Fibroblast of pulmonary artery (primary cell): ENCODE measurements at regions not wholly inside any gene's neighbourhood (a gene's known extent, or its start where the extent isn't known, plus 50 kb on each side); places are given as distances from the start of the nearest gene placed in this dataset.
"Not testable (repeated sequence)": the region's sequence is repeated elsewhere in the genome, so short reads cannot be mapped to it uniquely, and the experiment has no call there.

ENCODE experiments used
- DNase-seq: peaks from one replicate; pipeline ENCODE4 v3.0.0-alpha.2; 2010; ENCODE audit warnings: low read depth
- H3K4me3 ChIP-seq: replicated peaks from 2 replicates; pipeline ENCODE4 v1.5.1; 2011; ENCODE audit warnings: low read depth, mild to moderate bottlenecking, control low read depth, low read length, moderate library complexity
- CTCF ChIP-seq: IDR thresholded peaks from 2 replicates; pipeline ENCODE4 v1.5.1; 2011; ENCODE audit warnings: mild to moderate bottlenecking, control low read depth, low read length, inconsistent platforms; ENCODE audit errors: missing control alignments

GRCh38 chrX:95435198-95435597 lies 1249.4 kb upstream of the DIAPH2 start:
- no peak for TF ChIP-seq CTCF
- DNase-seq = no peak
- H3K4me3 ChIP-seq = no peak overlapping the region

GRCh38 chrX:95441836-95442235 lies 1242.8 kb upstream of the DIAPH2 start:
- no peak overlapping the region for H3K4me3 ChIP-seq
- TF ChIP-seq CTCF = no peak
- DNase-seq = no peak

GRCh38 chrX:95484781-95485180 lies 1199.9 kb upstream of the DIAPH2 start:
- TF ChIP-seq CTCF = no peak
- H3K4me3 ChIP-seq = no peak overlapping the region
- no peak for DNase-seq

- H3K4me3 ChIP-seq = no peak overlapping the region
- DNase-seq = no peak
- TF ChIP-seq CTCF = no peak
Observed at GRCh38 chrX:95505721-95506120, 1178.9 kb upstream of the DIAPH2 start.

GRCh38 chrX:95509474-95509873 lies 1175.2 kb upstream of the DIAPH2 start:
- DNase-seq = no peak
- TF ChIP-seq CTCF = no peak
- H3K4me3 ChIP-seq = no peak overlapping the region

- H3K4me3 ChIP-seq, DNase-seq: not testable (repeated sequence)
Observed at GRCh38 chrX:95524018-95524417, 1160.6 kb upstream of the DIAPH2 start.

- TF ChIP-seq CTCF = no peak
- H3K4me3 ChIP-seq = no peak overlapping the region
- no peak for DNase-seq
Observed at GRCh38 chrX:95536111-95536510, 1148.5 kb upstream of the DIAPH2 start.

- no peak for DNase-seq
- TF ChIP-seq CTCF = no peak
Observed at GRCh38 chrX:95536661-95537060, 1148.0 kb upstream of the DIAPH2 start.

More at GRCh38 chrX:95536661-95537060, 1148.0 kb upstream of the DIAPH2 start:
- no peak overlapping the region for H3K4me3 ChIP-seq
